GM13976 (cell line): ENCODE measurements at regions not wholly inside any gene's neighbourhood (a gene's known extent, or its start where the extent isn't known, plus 50 kb on each side); places are given as distances from the start of the nearest gene placed in this dataset.
"Not testable (repeated sequence)": the region's sequence is repeated elsewhere in the genome, so short reads cannot be mapped to it uniquely, and the experiment has no call there.

Source experiments
- DNase-seq: peaks from one replicate; pipeline ENCODE4 v3.0.0; 2012; ENCODE audit warnings: low spot score
- in situ Hi-C: fragments of 300-500 bp; cut with MboI; formaldehyde crosslinking; loops from one replicate; pipeline ENCODE4 v1.12.0; 2022; ENCODE audit warnings: low sequenced_read_pairs, mixed read lengths, inconsistent platforms; ENCODE audit not compliant: unreplicated experiment
- TF ChIP-seq, protein P1 (sequence below): IDR thresholded peaks from 2 replicates; pipeline ENCODE4 v1.5.1; 2012; ENCODE audit warnings: borderline replicate concordance, mild to moderate bottlenecking; ENCODE audit not compliant: insufficient read depth; ENCODE audit errors: extremely low read depth, missing control alignments, control extremely low read depth

DNA sequence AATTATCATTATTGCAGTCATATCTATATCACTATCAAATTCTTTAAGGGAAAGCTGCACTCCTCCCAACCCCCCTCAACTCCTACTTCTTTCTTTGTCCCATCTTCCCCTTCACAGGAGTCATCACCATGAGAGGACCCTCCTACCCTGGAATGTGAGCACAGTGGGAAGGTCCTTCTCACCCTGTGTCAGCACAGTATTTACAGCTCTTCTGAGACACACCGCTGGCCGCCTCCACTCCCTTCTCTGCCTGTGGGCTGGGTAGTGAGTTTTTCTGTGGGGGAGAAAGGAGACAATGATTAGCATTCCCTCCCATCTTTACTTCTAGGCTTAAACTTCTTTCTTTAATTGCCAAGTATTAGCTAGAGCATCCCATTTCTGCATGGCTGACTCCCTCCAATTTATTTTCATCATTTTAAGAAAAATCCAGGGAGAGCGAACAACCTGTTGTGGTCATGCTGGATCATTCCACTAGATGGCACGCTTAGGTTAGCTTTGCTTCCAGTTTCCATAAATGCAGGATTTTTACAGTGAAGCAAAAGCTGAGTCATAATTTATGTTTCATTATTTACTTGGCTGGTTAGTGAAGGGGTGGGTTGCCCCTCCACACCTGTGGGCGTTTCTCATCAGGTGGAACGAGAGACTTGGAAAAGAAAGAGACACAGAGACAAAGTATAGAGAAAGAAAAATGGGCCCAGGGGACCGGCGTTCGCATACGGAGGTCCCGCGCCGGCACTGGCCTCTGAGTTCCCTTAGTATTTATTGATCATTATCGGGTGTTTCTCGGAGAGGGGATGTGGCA is 188.5 kb downstream of the ALX1 start:
- in situ Hi-C loops = no loop called here
- peak; percentile 42 for DNase-seq

DNA sequence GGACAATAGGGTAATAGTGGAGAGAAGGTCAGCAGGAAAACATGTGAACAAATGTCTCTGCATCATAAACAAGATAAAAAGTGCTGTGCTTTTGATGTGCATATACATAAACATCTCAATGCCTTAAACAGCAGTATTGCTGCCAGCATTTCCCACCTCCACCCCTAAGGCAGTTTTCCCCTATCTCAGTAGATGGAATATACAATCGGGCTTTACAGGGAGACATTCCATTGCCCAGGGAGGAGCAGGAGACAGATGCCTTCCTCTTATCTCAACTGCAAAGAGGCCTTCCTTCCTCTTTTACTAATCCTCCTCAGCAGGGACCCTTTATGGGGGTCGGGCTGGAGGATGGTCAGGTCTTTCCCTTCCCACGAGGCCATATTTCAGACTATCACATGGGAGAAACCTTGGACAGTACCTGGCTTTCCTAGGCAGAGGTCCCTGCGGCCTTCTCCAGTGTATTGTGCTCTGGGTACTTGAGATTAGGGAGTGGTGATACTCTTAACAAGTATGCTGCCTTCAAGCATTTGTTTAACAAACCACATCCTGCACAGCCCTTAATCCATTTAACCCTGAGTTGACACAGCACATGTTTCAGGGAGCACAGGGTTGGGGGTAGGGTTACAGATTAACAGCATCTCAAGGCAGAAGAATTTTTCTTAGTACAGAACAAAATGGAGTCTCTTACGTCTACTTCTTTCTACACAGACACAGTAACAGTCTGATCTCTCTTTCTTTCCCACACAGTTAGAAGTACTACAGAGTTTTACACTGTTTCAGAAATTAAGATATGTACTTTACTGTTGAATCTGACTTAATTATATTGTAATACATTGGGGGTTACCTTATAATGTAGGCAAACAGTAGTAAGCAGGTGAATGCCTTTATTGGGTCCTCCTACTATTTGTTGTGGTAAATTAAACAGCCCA is 189.4 kb downstream of the ALX1 start:
- DNase-seq, in situ Hi-C loops: not testable (repeated sequence)

More for the DNA sequence above, 188.5 kb downstream of the ALX1 start:
- TF ChIP-seq, protein P1, sequence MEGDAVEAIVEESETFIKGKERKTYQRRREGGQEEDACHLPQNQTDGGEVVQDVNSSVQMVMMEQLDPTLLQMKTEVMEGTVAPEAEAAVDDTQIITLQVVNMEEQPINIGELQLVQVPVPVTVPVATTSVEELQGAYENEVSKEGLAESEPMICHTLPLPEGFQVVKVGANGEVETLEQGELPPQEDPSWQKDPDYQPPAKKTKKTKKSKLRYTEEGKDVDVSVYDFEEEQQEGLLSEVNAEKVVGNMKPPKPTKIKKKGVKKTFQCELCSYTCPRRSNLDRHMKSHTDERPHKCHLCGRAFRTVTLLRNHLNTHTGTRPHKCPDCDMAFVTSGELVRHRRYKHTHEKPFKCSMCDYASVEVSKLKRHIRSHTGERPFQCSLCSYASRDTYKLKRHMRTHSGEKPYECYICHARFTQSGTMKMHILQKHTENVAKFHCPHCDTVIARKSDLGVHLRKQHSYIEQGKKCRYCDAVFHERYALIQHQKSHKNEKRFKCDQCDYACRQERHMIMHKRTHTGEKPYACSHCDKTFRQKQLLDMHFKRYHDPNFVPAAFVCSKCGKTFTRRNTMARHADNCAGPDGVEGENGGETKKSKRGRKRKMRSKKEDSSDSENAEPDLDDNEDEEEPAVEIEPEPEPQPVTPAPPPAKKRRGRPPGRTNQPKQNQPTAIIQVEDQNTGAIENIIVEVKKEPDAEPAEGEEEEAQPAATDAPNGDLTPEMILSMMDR = peak; percentile 68

DNA sequence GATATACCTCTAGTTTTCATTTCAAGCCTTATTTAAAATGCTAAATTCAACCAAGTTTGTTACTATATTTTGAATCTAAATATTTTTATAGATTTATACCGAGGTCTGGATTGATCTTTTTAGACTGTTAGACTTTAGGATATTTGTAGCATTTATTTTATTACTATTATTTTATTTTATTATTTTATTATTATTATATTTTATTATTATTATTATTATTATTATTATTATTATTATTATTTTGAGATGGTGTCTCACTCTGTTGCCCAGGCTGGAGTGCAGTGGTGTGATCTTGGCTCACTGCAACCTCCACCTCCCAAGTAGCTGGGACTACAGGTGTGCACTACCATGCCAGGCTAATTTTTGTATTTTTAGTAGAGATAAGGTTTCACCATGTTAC is 195.3 kb downstream of the ALX1 start:
- not testable (repeated sequence) for DNase-seq
- in situ Hi-C loops = loop anchor here (25.0 kb wide), 1 partner anchor 387 kb away; the partner anchor contains the start of gene NTS

DNA sequence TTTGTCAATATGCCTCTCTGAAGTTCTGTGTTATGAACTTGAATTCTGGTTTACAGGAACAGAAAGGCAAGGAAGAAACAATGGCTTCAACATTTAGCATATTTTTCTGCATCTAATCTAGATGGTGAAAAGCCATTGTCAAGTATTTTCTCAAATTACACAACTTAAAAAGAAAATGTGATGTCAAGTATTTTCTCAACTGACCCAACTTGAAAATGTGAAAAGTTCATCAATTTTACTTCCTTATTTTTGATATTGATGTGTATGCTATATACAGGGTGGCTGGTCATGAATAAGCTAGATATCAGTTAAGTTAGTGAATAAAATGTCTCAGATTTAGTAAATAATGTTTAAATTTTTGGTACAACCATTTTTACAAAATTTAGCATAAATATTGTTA is 196.7 kb downstream of the ALX1 start:
- TF ChIP-seq, protein P1 = no peak
- DNase-seq = no peak
- in situ Hi-C loops = loop anchor here (25.0 kb wide), 1 partner anchor 386 kb away; the partner anchor contains the start of gene NTS

DNA sequence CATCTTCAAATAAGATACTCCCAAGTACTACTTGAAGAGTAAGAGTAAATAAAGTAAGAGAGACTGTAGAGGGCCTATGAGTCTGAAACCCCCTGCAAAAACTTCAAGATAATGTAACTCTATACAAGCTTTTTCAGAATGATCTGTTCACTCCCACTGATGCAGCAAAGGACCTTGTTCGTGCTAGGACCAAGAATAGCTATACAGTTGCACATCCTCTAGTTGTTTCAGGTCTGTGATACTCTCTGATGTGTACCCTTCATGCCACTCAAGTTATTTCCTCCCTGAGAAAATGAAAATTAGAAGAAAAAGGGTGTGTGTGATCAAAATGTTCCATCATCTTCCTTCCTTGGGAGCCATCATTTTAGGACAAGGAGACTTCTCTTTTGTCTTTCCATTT is 204.4 kb downstream of the ALX1 start:
- in situ Hi-C loops = loop anchor here (25.0 kb wide), 1 partner anchor 378 kb away; the partner anchor contains the start of gene NTS
- no peak for DNase-seq
- TF ChIP-seq, protein P1 = no peak

DNA sequence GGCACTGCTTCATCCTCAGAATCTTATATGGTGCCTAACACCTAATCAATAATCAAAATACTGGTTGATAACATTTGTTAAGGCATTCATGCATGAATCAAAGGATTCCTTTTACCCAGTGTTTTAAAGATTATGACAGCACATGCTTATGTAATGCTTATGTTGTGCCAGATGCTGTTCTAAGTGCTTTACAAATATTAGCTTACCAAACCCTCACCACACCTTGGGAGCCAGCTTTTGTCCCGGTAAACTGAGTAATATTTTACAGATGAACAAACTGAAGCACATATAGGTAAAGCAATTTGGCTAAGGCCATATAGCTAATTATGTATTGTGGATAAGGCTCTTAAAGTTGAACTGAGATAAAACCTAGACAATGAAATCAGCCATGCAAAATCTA is 209.2 kb downstream of the ALX1 start:
- no peak for DNase-seq
- in situ Hi-C loops = loop anchor here (25.0 kb wide), 1 partner anchor 373 kb away; the partner anchor contains the start of gene NTS

DNA sequence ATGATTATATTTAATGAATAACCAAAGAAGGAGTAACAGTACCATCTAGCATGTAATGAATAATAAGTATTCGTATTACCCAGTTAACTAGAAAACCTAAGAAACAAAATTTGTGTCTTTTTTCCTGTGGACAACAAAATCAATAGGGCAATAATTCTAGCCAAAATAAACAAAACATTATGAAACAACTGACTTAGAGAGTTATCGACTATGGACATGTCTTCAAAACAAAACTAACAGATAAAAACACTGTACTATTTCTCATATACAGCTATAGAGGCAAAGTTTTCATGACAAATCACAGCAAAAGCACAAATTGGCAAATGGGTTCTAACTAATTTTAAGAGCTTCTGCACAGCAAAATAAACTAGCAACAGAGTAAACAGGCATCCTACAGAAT is 224.1 kb downstream of the ALX1 start:
- TF ChIP-seq, protein P1 = no peak
- no peak for DNase-seq
- in situ Hi-C loops = no loop called here

More for the DNA sequence above, 209.2 kb downstream of the ALX1 start:
- TF ChIP-seq, protein P1 = no peak
